Esophagus muscularis mucosa (tissue), 4 donors: ENCODE measurements at regions not wholly inside any gene's neighbourhood (a gene's known extent, or its start where the extent isn't known, plus 50 kb on each side); places are given as distances from the start of the nearest gene placed in this dataset.
"Not testable (repeated sequence)": the region's sequence is repeated elsewhere in the genome, so short reads cannot be mapped to it uniquely, and the experiment has no call there.

ENCODE experiments used
- CTCF ChIP-seq, 3 experiments: fragments of 200-600 bp in 2 of 3; fragments of 450-650 bp in 1 of 3; sonication (generic) in 2 of 3; IDR thresholded peaks; one replicate each; pipeline ENCODE4 v1.5.1; 2017 to 2019; ENCODE audit warnings: antibody characterized with exemption in 3 of 3, mild to moderate bottlenecking in 2 of 3, moderate library complexity in 1 of 3
- EP300 ChIP-seq: sonication (generic); formaldehyde crosslinking; IDR thresholded peaks from one replicate; pipeline ENCODE4 v1.6.1; 2017; ENCODE audit warnings: antibody characterized with exemption
- POLR2A ChIP-seq: fragments of 450-650 bp; IDR thresholded peaks from one replicate; pipeline ENCODE4 v1.6.1; 2017; ENCODE audit warnings: antibody characterized with exemption, moderate library complexity, mild to moderate bottlenecking, low read depth

DNA sequence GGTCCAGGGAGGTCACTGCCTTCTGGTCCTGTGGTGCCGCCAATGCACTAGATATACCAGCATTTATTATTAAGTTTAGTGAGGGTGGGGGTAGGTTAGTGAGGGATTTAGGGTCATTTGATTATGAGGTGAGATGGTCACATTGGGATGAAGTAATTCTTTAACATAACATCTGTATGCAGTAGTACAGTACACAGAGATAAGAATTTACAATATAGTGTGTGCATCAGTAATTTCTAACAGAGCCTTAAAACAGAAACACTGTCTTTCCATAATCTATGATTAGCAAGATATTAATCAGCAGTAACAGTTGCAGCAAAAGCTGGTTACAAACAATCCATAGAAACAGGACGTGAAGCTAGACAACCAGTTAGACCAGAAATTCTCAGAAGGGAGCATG, 318.4 kb downstream of the COL11A1 start:
- not testable (repeated sequence) for TF ChIP-seq CTCF (IDR thresholded peaks at IDR 0.05); EP300; POLR2A
